ENCODE measurements at regions not wholly inside any gene's neighbourhood (a gene's known extent, or its start where the extent isn't known, plus 50 kb on each side); places are given as distances from the start of the nearest gene placed in this dataset.
"Not testable (repeated sequence)": the region's sequence is repeated elsewhere in the genome, so short reads cannot be mapped to it uniquely, and the experiment has no call there.

GRCh38 chr5:101643794-101644193, 652.3 kb downstream of the SLCO4C1 start:
- no peaks in the 10 kb centered on the region for H3K27me3 Mint-ChIP-seq
- H3K9me3 Mint-ChIP-seq = no peaks in the 10 kb centered on the region
- no peaks in the 10 kb centered on the region for H3K36me3 Mint-ChIP-seq
- no peak overlapping the region for H3K4me3 ChIP-seq (ENCODE audit: low read depth, low read length)
- H3K27ac Mint-ChIP-seq = no peak overlapping the region
- H3K4me1 ChIP-seq (ENCODE audit: control insufficient read depth, insufficient read depth, low read length, poor library complexity, severe bottlenecking) = no peaks in the 10 kb centered on the region
- DNase-seq (no peak), ATAC-seq (ENCODE audit: low read depth in 2 of 2) (no peak)
- no peaks in the 10 kb centered on the region for H3K4me1 Mint-ChIP-seq
- H3K36me3 ChIP-seq (ENCODE audit: control insufficient read depth, insufficient read depth, low read length) = no peaks in the 10 kb centered on the region
- no peak overlapping the region for H3K27ac ChIP-seq (ENCODE audit: insufficient read depth, low read length, poor library complexity, severe bottlenecking)
- H3K4me3 Mint-ChIP-seq = no peak overlapping the region
- H3K27me3 ChIP-seq (ENCODE audit: control insufficient read depth, insufficient read depth, low read length) = no peaks in the 10 kb centered on the region
- no peaks in the 10 kb centered on the region for H3K9me3 ChIP-seq (ENCODE audit: control insufficient read depth in 2 of 2, low read length in 2 of 2)

GRCh38 chr5:101637599-101637998, 658.5 kb downstream of the SLCO4C1 start:
- Histone ChIP-seq H3K27ac (ENCODE audit: insufficient read depth, low read length, poor library complexity, severe bottlenecking) (no peak overlapping the region), H3K9me3 (ENCODE audit: control insufficient read depth in 2 of 2, low read length in 2 of 2) (no peaks in the 10 kb centered on the region), H3K4me1 (ENCODE audit: control insufficient read depth, insufficient read depth, low read length, poor library complexity, severe bottlenecking) (no peaks in the 10 kb centered on the region), H3K27me3 (ENCODE audit: control insufficient read depth, insufficient read depth, low read length) (no peaks in the 10 kb centered on the region), H3K4me3 (ENCODE audit: low read depth, low read length) (no peak overlapping the region), H3K36me3 (ENCODE audit: control insufficient read depth, insufficient read depth, low read length) (no peaks in the 10 kb centered on the region)
- H3K9me3 Mint-ChIP-seq = peaks cover 0 to 3% (median 0%) of the 10 kb centered on the region in 7 donors
- no peaks in the 10 kb centered on the region for H3K27me3 Mint-ChIP-seq
- H3K4me3 Mint-ChIP-seq = no peak overlapping the region
- H3K36me3 Mint-ChIP-seq = no peaks in the 10 kb centered on the region
- DNase-seq = no peak
- ATAC-seq (ENCODE audit: low read depth in 2 of 2) = no peak
- H3K27ac Mint-ChIP-seq = no peak overlapping the region
- no peaks in the 10 kb centered on the region for H3K4me1 Mint-ChIP-seq

- not testable (repeated sequence) for H3K27ac Mint-ChIP-seq; H3K4me1 ChIP-seq (ENCODE audit: control insufficient read depth, insufficient read depth, low read length, poor library complexity, severe bottlenecking); H3K9me3 Mint-ChIP-seq; H3K36me3 ChIP-seq (ENCODE audit: control insufficient read depth, insufficient read depth, low read length); H3K4me3 Mint-ChIP-seq; H3K36me3 Mint-ChIP-seq; ATAC-seq (ENCODE audit: low read depth in 2 of 2); H3K27me3 ChIP-seq (ENCODE audit: control insufficient read depth, insufficient read depth, low read length); DNase-seq; H3K27ac ChIP-seq (ENCODE audit: insufficient read depth, low read length, poor library complexity, severe bottlenecking); H3K4me3 ChIP-seq (ENCODE audit: low read depth, low read length); H3K4me1 Mint-ChIP-seq; H3K27me3 Mint-ChIP-seq; H3K9me3 ChIP-seq (ENCODE audit: control insufficient read depth in 2 of 2, low read length in 2 of 2)
Observed at GRCh38 chr5:101627770-101628169, 668.3 kb downstream of the SLCO4C1 start.

- Histone ChIP-seq H3K4me3 (ENCODE audit: low read depth, low read length) (no peak overlapping the region), H3K4me1 (ENCODE audit: control insufficient read depth, insufficient read depth, low read length, poor library complexity, severe bottlenecking) (no peaks in the 10 kb centered on the region), H3K9me3 (ENCODE audit: control insufficient read depth in 2 of 2, low read length in 2 of 2) (no peaks in the 10 kb centered on the region), H3K27ac (ENCODE audit: insufficient read depth, low read length, poor library complexity, severe bottlenecking) (no peak overlapping the region), H3K27me3 (ENCODE audit: control insufficient read depth, insufficient read depth, low read length) (no peaks in the 10 kb centered on the region), H3K36me3 (ENCODE audit: control insufficient read depth, insufficient read depth, low read length) (no peaks in the 10 kb centered on the region)
- peaks cover 0 to 4% (median 2%) of the 10 kb centered on the region in 7 donors for H3K9me3 Mint-ChIP-seq
- no peaks in the 10 kb centered on the region for H3K4me1 Mint-ChIP-seq
- peaks cover 4% of the 10 kb centered on the region for H3K27me3 Mint-ChIP-seq
- no peak for ATAC-seq (ENCODE audit: low read depth in 2 of 2)
- H3K36me3 Mint-ChIP-seq = no peaks in the 10 kb centered on the region
- no peak overlapping the region for H3K27ac Mint-ChIP-seq
- DNase-seq = no peak
- H3K4me3 Mint-ChIP-seq = no peak overlapping the region
Observed at GRCh38 chr5:101626572-101626971, 669.5 kb downstream of the SLCO4C1 start.

- Mint-ChIP-seq H3K36me3 (no peaks in the 10 kb centered on the region), H3K27ac (no peak overlapping the region), H3K4me3 (no peak overlapping the region), H3K9me3 (peaks cover 0 to 5% (median 2%) of the 10 kb centered on the region in 7 donors), H3K27me3 (no peaks in the 10 kb centered on the region), H3K4me1 (no peaks in the 10 kb centered on the region)
- Histone ChIP-seq H3K9me3 (ENCODE audit: control insufficient read depth in 2 of 2, low read length in 2 of 2) (no peaks in the 10 kb centered on the region), H3K27me3 (ENCODE audit: control insufficient read depth, insufficient read depth, low read length) (no peaks in the 10 kb centered on the region), H3K36me3 (ENCODE audit: control insufficient read depth, insufficient read depth, low read length) (no peaks in the 10 kb centered on the region), H3K4me1 (ENCODE audit: control insufficient read depth, insufficient read depth, low read length, poor library complexity, severe bottlenecking) (no peaks in the 10 kb centered on the region), H3K27ac (ENCODE audit: insufficient read depth, low read length, poor library complexity, severe bottlenecking) (no peak overlapping the region), H3K4me3 (ENCODE audit: low read depth, low read length) (no peak overlapping the region)
- ATAC-seq (ENCODE audit: low read depth in 2 of 2) (no peak), DNase-seq (no peak)
Observed at GRCh38 chr5:101611039-101611438, 685.0 kb downstream of the SLCO4C1 start.

- ATAC-seq (ENCODE audit: low read depth in 2 of 2) (no peak), DNase-seq (no peak)
- Mint-ChIP-seq H3K36me3 (no peaks in the 10 kb centered on the region), H3K27ac (no peak overlapping the region), H3K9me3 (peaks cover 0 to 3% (median 0%) of the 10 kb centered on the region in 7 donors), H3K27me3 (no peaks in the 10 kb centered on the region), H3K4me1 (no peaks in the 10 kb centered on the region), H3K4me3 (no peak overlapping the region)
- no peak overlapping the region for H3K4me3 ChIP-seq (ENCODE audit: low read depth, low read length)
- H3K27ac ChIP-seq (ENCODE audit: insufficient read depth, low read length, poor library complexity, severe bottlenecking) = no peak overlapping the region
- H3K9me3 ChIP-seq (ENCODE audit: control insufficient read depth in 2 of 2, low read length in 2 of 2) = no peaks in the 10 kb centered on the region
- H3K4me1 ChIP-seq (ENCODE audit: control insufficient read depth, insufficient read depth, low read length, poor library complexity, severe bottlenecking) = no peaks in the 10 kb centered on the region
- no peaks in the 10 kb centered on the region for H3K36me3 ChIP-seq (ENCODE audit: control insufficient read depth, insufficient read depth, low read length)
- no peaks in the 10 kb centered on the region for H3K27me3 ChIP-seq (ENCODE audit: control insufficient read depth, insufficient read depth, low read length)
Observed at GRCh38 chr5:101608322-101608721, 687.8 kb downstream of the SLCO4C1 start.

- no peak overlapping the region for H3K27ac ChIP-seq (ENCODE audit: insufficient read depth, low read length, poor library complexity, severe bottlenecking)
- no peaks in the 10 kb centered on the region for H3K9me3 ChIP-seq (ENCODE audit: control insufficient read depth in 2 of 2, low read length in 2 of 2)
- Mint-ChIP-seq H3K9me3 (peaks cover 0 to 4% (median 0%) of the 10 kb centered on the region in 7 donors), H3K27me3 (no peaks in the 10 kb centered on the region), H3K36me3 (no peaks in the 10 kb centered on the region), H3K4me1 (no peaks in the 10 kb centered on the region), H3K4me3 (no peak overlapping the region), H3K27ac (no peak overlapping the region)
- no peaks in the 10 kb centered on the region for H3K4me1 ChIP-seq (ENCODE audit: control insufficient read depth, insufficient read depth, low read length, poor library complexity, severe bottlenecking)
- no peak overlapping the region for H3K4me3 ChIP-seq (ENCODE audit: low read depth, low read length)
- no peaks in the 10 kb centered on the region for H3K36me3 ChIP-seq (ENCODE audit: control insufficient read depth, insufficient read depth, low read length)
- ATAC-seq (ENCODE audit: low read depth in 2 of 2) (no peak), DNase-seq (no peak)
- H3K27me3 ChIP-seq (ENCODE audit: control insufficient read depth, insufficient read depth, low read length) = no peaks in the 10 kb centered on the region
Observed at GRCh38 chr5:101605700-101606099, 690.4 kb downstream of the SLCO4C1 start.

- no peak overlapping the region for H3K4me3 ChIP-seq (ENCODE audit: low read depth, low read length)
Observed at GRCh38 chr5:101600614-101601013, 695.5 kb downstream of the SLCO4C1 start.

More at GRCh38 chr5:101600614-101601013, 695.5 kb downstream of the SLCO4C1 start:
- Histone ChIP-seq H3K27me3 (ENCODE audit: control insufficient read depth, insufficient read depth, low read length) (no peaks in the 10 kb centered on the region), H3K9me3 (ENCODE audit: control insufficient read depth in 2 of 2, low read length in 2 of 2) (peaks cover 0 to 3% of the 10 kb centered on the region in 2 experiments), H3K27ac (ENCODE audit: insufficient read depth, low read length, poor library complexity, severe bottlenecking) (no peak overlapping the region), H3K4me1 (ENCODE audit: control insufficient read depth, insufficient read depth, low read length, poor library complexity, severe bottlenecking) (no peaks in the 10 kb centered on the region), H3K36me3 (ENCODE audit: control insufficient read depth, insufficient read depth, low read length) (no peaks in the 10 kb centered on the region)
- H3K27me3 Mint-ChIP-seq = no peaks in the 10 kb centered on the region
- ATAC-seq (ENCODE audit: low read depth in 2 of 2) (no peak), DNase-seq (no peak)
- no peaks in the 10 kb centered on the region for H3K36me3 Mint-ChIP-seq
- no peaks in the 10 kb centered on the region for H3K4me1 Mint-ChIP-seq
- no peak overlapping the region for H3K27ac Mint-ChIP-seq
- H3K9me3 Mint-ChIP-seq = peaks cover 0 to 12% (median 3%) of the 10 kb centered on the region in 7 donors
- H3K4me3 Mint-ChIP-seq = no peak overlapping the region
